Limb (tissue), 2 donors: ENCODE measurements at regions not wholly inside any gene's neighbourhood (a gene's known extent, or its start where the extent isn't known, plus 50 kb on each side); places are given as distances from the start of the nearest gene placed in this dataset.

Experiments used
- DNase-seq, 2 donors: peaks; one replicate each; pipeline ENCODE4 v3.0.0-alpha.2; 2016; ENCODE audit errors: extremely low spot score in 2 of 2

- no peak for DNase-seq
These were observed 51.2 kb upstream of the FSTL4 start for GRCh38 chr5:133663397-133664054.

DNA sequence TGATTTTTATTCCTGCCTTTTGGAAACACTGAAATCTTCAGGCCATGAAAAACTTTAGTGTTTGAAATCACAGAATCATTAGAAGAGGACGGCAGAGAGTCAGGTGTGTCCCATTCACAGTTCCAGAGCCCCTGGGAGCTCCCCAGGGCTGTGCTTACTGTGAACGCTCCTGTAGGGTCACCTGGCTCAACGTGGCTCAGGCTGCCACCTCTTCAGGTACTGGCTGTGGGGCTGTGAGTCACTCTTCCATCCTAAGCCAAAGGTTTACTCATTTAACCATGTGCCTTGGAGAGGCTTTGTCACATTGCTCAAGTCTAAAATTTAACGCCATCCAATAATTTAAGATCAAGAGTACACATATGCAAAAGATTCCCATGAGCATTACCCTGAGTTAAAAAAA, 50.2 kb upstream of the FSTL4 start:
- DNase-seq, result no peak
